ENCODE measurements at regions not wholly inside any gene's neighbourhood (a gene's known extent, or its start where the extent isn't known, plus 50 kb on each side); places are given as distances from the start of the nearest gene placed in this dataset.

- no peaks in the 10 kb centered on the region for H3K36me3 Mint-ChIP-seq (ENCODE audit: low read depth, unreplicated experiment)
- no peaks in the 10 kb centered on the region for H3K9me3 Mint-ChIP-seq (ENCODE audit: unreplicated experiment)
- H3K4me3 Mint-ChIP-seq (ENCODE audit: unreplicated experiment): no peak overlapping the region
- no peaks in the 10 kb centered on the region for H3K4me1 Mint-ChIP-seq (ENCODE audit: unreplicated experiment)
- no peak overlapping the region for H3K27ac Mint-ChIP-seq (ENCODE audit: unreplicated experiment)
- DNase-seq (ENCODE audit: low spot score): no peak
- no peak for TF ChIP-seq CTCF (IDR thresholded peaks at IDR 0.05; ENCODE audit: unreplicated experiment)
- peaks cover 4% of the 10 kb centered on the region for H3K27me3 Mint-ChIP-seq (ENCODE audit: unreplicated experiment)
Observed at GRCh38 chr1:22224631-22225030, 81.7 kb upstream of the WNT4 start.

- Mint-ChIP-seq H3K4me1 (ENCODE audit: unreplicated experiment) (no peaks in the 10 kb centered on the region), H3K9me3 (ENCODE audit: unreplicated experiment) (no peaks in the 10 kb centered on the region), H3K36me3 (ENCODE audit: low read depth, unreplicated experiment) (no peaks in the 10 kb centered on the region), H3K27ac (ENCODE audit: unreplicated experiment) (no peak overlapping the region), H3K4me3 (ENCODE audit: unreplicated experiment) (no peak overlapping the region), H3K27me3 (ENCODE audit: unreplicated experiment) (peaks cover 4% of the 10 kb centered on the region)
- no peak for TF ChIP-seq CTCF (IDR thresholded peaks at IDR 0.05; ENCODE audit: unreplicated experiment)
- no peak for DNase-seq (ENCODE audit: low spot score)
Observed at GRCh38 chr1:22225858-22226589, 83.1 kb upstream of the WNT4 start.

- no peak overlapping the region for H3K27ac Mint-ChIP-seq (ENCODE audit: unreplicated experiment)
- no peak overlapping the region for H3K4me3 Mint-ChIP-seq (ENCODE audit: unreplicated experiment)
- H3K36me3 Mint-ChIP-seq (ENCODE audit: low read depth, unreplicated experiment): no peaks in the 10 kb centered on the region
- TF ChIP-seq CTCF (IDR thresholded peaks at IDR 0.05; ENCODE audit: unreplicated experiment): no peak
- H3K27me3 Mint-ChIP-seq (ENCODE audit: unreplicated experiment): peaks cover 2% of the 10 kb centered on the region
- H3K4me1 Mint-ChIP-seq (ENCODE audit: unreplicated experiment): no peaks in the 10 kb centered on the region
- no peaks in the 10 kb centered on the region for H3K9me3 Mint-ChIP-seq (ENCODE audit: unreplicated experiment)
- no peak for DNase-seq (ENCODE audit: low spot score)
Observed at GRCh38 chr1:22228074-22228473, 85.2 kb upstream of the WNT4 start.

GRCh38 chr1:22228505-22228911 is 85.6 kb upstream of the WNT4 start:
- TF ChIP-seq CTCF (IDR thresholded peaks at IDR 0.05; ENCODE audit: unreplicated experiment): no peak
- peaks cover 2% of the 10 kb centered on the region for H3K27me3 Mint-ChIP-seq (ENCODE audit: unreplicated experiment)
- H3K9me3 Mint-ChIP-seq (ENCODE audit: unreplicated experiment): no peaks in the 10 kb centered on the region
- no peak overlapping the region for H3K4me3 Mint-ChIP-seq (ENCODE audit: unreplicated experiment)
- H3K36me3 Mint-ChIP-seq (ENCODE audit: low read depth, unreplicated experiment): no peaks in the 10 kb centered on the region
- H3K27ac Mint-ChIP-seq (ENCODE audit: unreplicated experiment): no peak overlapping the region
- DNase-seq (ENCODE audit: low spot score): no peak
- no peaks in the 10 kb centered on the region for H3K4me1 Mint-ChIP-seq (ENCODE audit: unreplicated experiment)

- Mint-ChIP-seq H3K4me1 (ENCODE audit: unreplicated experiment) (no peaks in the 10 kb centered on the region), H3K36me3 (ENCODE audit: low read depth, unreplicated experiment) (no peaks in the 10 kb centered on the region), H3K27ac (ENCODE audit: unreplicated experiment) (no peak overlapping the region), H3K4me3 (ENCODE audit: unreplicated experiment) (no peak overlapping the region), H3K27me3 (ENCODE audit: unreplicated experiment) (peaks cover 2% of the 10 kb centered on the region), H3K9me3 (ENCODE audit: unreplicated experiment) (no peaks in the 10 kb centered on the region)
- TF ChIP-seq CTCF (IDR thresholded peaks at IDR 0.05; ENCODE audit: unreplicated experiment): no peak
- DNase-seq (ENCODE audit: low spot score): no peak
Observed at GRCh38 chr1:22229379-22229778, 86.5 kb upstream of the WNT4 start.

Measured in endothelial cell (in vitro differentiated cells).